ENCODE measurements at regions not wholly inside any gene's neighbourhood (a gene's known extent, or its start where the extent isn't known, plus 50 kb on each side); places are given as distances from the start of the nearest gene placed in this dataset.

DNA sequence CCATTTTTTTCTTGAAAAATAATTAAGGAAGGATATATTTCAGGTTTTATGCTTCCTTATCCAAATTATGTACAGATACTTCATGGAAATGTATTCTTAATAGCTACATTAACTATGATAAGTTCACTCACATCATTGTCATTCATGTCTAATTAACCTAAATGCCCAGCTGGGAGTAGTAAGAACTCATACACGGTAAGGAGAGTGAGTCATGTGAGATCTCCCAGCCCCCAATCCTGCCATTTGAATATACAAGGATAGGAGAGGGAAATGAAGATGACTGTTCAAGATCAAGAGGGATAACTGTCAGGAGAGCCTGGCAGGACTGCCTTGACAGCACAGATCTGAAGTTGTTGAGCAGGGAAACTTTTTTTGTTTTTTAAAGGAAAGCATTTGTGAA, 343.4 kb upstream of the USP15 start:
- H3K9me3 ChIP-seq (ENCODE audit: control insufficient read depth in 3 of 3, low read length in 3 of 3), result no peaks in the 10 kb centered on the region
- no peak overlapping the region for H3K4me3 ChIP-seq (ENCODE audit: low read length in 3 of 3)
- H3K27me3 ChIP-seq (ENCODE audit: control insufficient read depth in 3 of 3, insufficient read depth in 3 of 3, low read length in 3 of 3), result no peaks in the 10 kb centered on the region

DNA sequence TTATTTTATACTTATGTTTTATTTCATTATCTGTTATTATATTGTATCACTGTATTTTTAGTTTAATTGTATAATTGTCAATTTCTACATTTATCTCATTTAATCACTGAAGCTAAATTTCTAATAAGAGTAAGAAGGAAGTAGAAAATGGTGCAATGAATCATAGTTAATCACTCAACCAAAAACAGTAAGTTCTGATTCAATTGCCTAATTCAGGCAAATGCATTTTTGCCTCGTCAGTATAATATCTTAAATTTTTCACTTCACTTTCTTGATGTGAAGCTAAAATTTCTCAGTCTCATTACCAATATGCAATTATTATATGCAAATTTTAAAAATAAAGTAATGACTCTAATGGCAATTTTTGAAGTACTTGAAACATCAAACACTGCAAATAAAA, 340.5 kb upstream of the USP15 start:
- Histone ChIP-seq H3K9ac (ENCODE audit: low read depth in 1 of 3, low read length in 3 of 3) (no peak overlapping the region), H3K4me3 (ENCODE audit: low read length in 3 of 3) (no peak overlapping the region), H3K9me3 (ENCODE audit: control insufficient read depth in 3 of 3, low read length in 3 of 3) (no peaks in the 10 kb centered on the region), H3K36me3 (ENCODE audit: control insufficient read depth in 3 of 3, insufficient read depth in 3 of 3, low read length in 3 of 3) (no peaks in the 10 kb centered on the region), H3K4me1 (ENCODE audit: control insufficient read depth in 3 of 3, insufficient read depth in 3 of 3, low read length in 3 of 3) (no peaks in the 10 kb centered on the region), H3K27ac (ENCODE audit: low read depth, low read length) (no peak overlapping the region), H3K27me3 (ENCODE audit: control insufficient read depth in 3 of 3, insufficient read depth in 3 of 3, low read length in 3 of 3) (no peaks in the 10 kb centered on the region)

More for the DNA sequence above, 343.4 kb upstream of the USP15 start:
- no peaks in the 10 kb centered on the region for H3K36me3 ChIP-seq (ENCODE audit: control insufficient read depth in 3 of 3, insufficient read depth in 3 of 3, low read length in 3 of 3)
- H3K9ac ChIP-seq (ENCODE audit: low read depth in 1 of 3, low read length in 3 of 3), result no peak overlapping the region
- no peaks in the 10 kb centered on the region for H3K4me1 ChIP-seq (ENCODE audit: control insufficient read depth in 3 of 3, insufficient read depth in 3 of 3, low read length in 3 of 3)
- no peak overlapping the region for H3K27ac ChIP-seq (ENCODE audit: low read depth, low read length)

DNA sequence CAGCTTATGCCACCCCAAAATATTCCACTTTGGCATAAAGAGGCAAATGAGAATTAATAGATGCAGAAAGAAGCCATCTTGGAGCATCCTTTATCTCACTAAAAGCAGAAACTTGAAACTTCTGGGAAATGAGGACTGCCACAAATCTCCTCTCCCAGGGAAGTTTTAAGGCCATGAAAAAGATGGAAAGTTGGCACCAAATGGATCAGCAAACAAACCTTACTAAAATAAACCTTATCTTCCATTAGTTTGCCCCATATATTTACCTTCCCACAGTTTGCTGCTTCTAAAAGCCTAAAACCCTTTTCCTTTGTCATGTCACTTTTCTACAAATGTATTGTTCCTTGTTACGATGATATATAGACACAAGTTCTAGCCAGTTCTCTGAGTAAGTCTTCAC, 340.0 kb upstream of the USP15 start:
- Histone ChIP-seq H3K27me3 (ENCODE audit: control insufficient read depth in 3 of 3, insufficient read depth in 3 of 3, low read length in 3 of 3) (no peaks in the 10 kb centered on the region), H3K9me3 (ENCODE audit: control insufficient read depth in 3 of 3, low read length in 3 of 3) (no peaks in the 10 kb centered on the region), H3K4me1 (ENCODE audit: control insufficient read depth in 3 of 3, insufficient read depth in 3 of 3, low read length in 3 of 3) (no peaks in the 10 kb centered on the region), H3K9ac (ENCODE audit: low read depth in 1 of 3, low read length in 3 of 3) (no peak overlapping the region), H3K36me3 (ENCODE audit: control insufficient read depth in 3 of 3, insufficient read depth in 3 of 3, low read length in 3 of 3) (no peaks in the 10 kb centered on the region), H3K27ac (ENCODE audit: low read depth, low read length) (no peak overlapping the region), H3K4me3 (ENCODE audit: low read length in 3 of 3) (no peak overlapping the region)

DNA sequence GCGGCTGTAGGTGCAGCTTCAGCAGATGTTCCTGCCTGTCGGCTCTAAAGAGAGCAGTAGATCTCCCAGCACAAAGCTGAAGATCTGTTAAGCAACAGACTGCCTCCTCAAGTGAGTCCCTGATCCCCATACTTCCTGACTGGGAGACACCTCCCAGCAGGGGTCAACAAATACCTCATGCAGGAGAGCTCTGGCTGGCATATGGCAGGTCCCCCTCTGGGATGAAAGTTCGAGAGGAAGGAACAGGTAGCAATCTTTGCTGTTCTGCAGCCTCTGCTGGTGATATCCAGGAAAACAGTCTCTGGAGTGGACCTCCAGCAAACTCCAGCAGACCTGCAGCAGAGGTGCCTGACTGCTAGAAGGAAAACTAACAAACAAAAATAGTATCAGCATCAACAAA, 337.1 kb upstream of the USP15 start:
- Histone ChIP-seq H3K4me3 (ENCODE audit: low read length in 3 of 3) (no peak overlapping the region), H3K9me3 (ENCODE audit: control insufficient read depth in 3 of 3, low read length in 3 of 3) (no peaks in the 10 kb centered on the region), H3K9ac (ENCODE audit: low read depth in 1 of 3, low read length in 3 of 3) (no peak overlapping the region), H3K27ac (ENCODE audit: low read depth, low read length) (no peak overlapping the region), H3K36me3 (ENCODE audit: control insufficient read depth in 3 of 3, insufficient read depth in 3 of 3, low read length in 3 of 3) (no peaks in the 10 kb centered on the region), H3K27me3 (ENCODE audit: control insufficient read depth in 3 of 3, insufficient read depth in 3 of 3, low read length in 3 of 3) (no peaks in the 10 kb centered on the region), H3K4me1 (ENCODE audit: control insufficient read depth in 3 of 3, insufficient read depth in 3 of 3, low read length in 3 of 3) (no peaks in the 10 kb centered on the region)

DNA sequence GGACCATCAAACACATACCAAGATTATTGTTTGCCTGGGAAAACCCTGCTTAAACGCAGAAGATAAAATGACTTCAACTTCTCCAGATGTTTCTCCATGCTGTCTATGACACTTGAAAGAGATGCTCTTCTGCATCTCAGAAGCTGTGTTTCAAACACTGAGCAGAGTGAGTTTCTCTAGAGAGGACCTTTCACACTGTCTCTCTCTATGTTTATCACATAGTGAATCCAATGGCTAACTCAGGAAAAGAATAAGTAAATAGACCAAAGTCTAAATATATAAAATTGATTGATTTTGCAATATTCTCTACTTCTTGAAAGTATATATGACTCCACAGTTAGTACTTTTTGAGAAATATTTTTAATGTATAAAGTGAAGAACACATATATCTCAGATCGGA, 325.6 kb upstream of the USP15 start:
- H3K27me3 ChIP-seq (ENCODE audit: control insufficient read depth in 3 of 3, insufficient read depth in 3 of 3, low read length in 3 of 3), result no peaks in the 10 kb centered on the region
- no peak overlapping the region for H3K4me3 ChIP-seq (ENCODE audit: low read length in 3 of 3)
- H3K27ac ChIP-seq (ENCODE audit: low read depth, low read length), result no peak overlapping the region
- no peaks in the 10 kb centered on the region for H3K9me3 ChIP-seq (ENCODE audit: control insufficient read depth in 3 of 3, low read length in 3 of 3)
- no peaks in the 10 kb centered on the region for H3K4me1 ChIP-seq (ENCODE audit: control insufficient read depth in 3 of 3, insufficient read depth in 3 of 3, low read length in 3 of 3)
- H3K9ac ChIP-seq (ENCODE audit: low read depth in 1 of 3, low read length in 3 of 3), result no peak overlapping the region
- no peaks in the 10 kb centered on the region for H3K36me3 ChIP-seq (ENCODE audit: control insufficient read depth in 3 of 3, insufficient read depth in 3 of 3, low read length in 3 of 3)

DNA sequence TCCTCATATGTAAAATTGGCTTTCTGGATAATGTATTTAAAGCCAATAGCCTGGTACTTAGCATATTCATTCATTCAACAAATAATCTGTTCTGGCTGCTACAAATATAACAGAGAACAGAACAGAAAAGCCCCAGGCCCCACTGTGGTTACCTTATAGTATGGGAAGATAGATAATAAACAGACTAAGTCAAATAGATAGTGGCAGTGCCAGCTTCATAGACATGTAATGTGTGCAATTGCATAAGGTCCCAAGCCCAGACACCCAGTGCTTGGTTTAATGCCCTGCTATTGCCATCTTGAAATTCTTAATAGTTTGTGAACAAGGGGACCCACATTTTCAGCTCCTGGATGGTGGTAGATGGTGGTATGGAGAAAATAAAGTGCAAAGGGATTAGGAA, 320.2 kb upstream of the USP15 start:
- H3K4me3 ChIP-seq (ENCODE audit: low read length in 3 of 3), result no peak overlapping the region
- H3K9me3 ChIP-seq (ENCODE audit: control insufficient read depth in 3 of 3, low read length in 3 of 3), result no peaks in the 10 kb centered on the region
- no peaks in the 10 kb centered on the region for H3K4me1 ChIP-seq (ENCODE audit: control insufficient read depth in 3 of 3, insufficient read depth in 3 of 3, low read length in 3 of 3)
- no peaks in the 10 kb centered on the region for H3K27me3 ChIP-seq (ENCODE audit: control insufficient read depth in 3 of 3, insufficient read depth in 3 of 3, low read length in 3 of 3)
- no peak overlapping the region for H3K27ac ChIP-seq (ENCODE audit: low read depth, low read length)
- H3K9ac ChIP-seq (ENCODE audit: low read depth in 1 of 3, low read length in 3 of 3), result no peak overlapping the region
- H3K36me3 ChIP-seq (ENCODE audit: control insufficient read depth in 3 of 3, insufficient read depth in 3 of 3, low read length in 3 of 3), result no peaks in the 10 kb centered on the region

DNA sequence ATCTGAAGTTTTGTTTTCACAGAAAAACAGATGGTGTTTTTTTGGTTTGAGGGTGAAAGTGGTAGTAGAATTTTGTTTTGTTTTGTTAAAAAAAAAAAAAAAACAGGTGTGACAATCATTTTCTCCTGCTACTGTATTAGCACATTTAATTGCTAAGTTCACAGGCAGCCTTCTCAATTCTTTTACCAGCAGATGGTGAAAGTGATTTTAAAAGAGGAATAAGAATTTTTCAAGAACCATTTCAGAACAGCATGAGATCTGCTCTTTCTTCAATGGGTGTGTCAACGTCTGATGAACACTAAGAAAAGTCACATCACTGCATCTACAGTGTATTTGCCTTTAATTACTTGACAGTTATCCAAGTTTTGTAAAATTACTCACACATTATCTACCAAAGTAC, 303.7 kb upstream of the USP15 start:
- H3K27me3 ChIP-seq (ENCODE audit: control insufficient read depth in 3 of 3, insufficient read depth in 3 of 3, low read length in 3 of 3), result no peaks in the 10 kb centered on the region
- no peak overlapping the region for H3K9ac ChIP-seq (ENCODE audit: low read depth in 1 of 3, low read length in 3 of 3)
- no peaks in the 10 kb centered on the region for H3K36me3 ChIP-seq (ENCODE audit: control insufficient read depth in 3 of 3, insufficient read depth in 3 of 3, low read length in 3 of 3)
- no peak overlapping the region for H3K4me3 ChIP-seq (ENCODE audit: low read length in 3 of 3)
- H3K27ac ChIP-seq (ENCODE audit: low read depth, low read length), result no peak overlapping the region
- no peaks in the 10 kb centered on the region for H3K9me3 ChIP-seq (ENCODE audit: control insufficient read depth in 3 of 3, low read length in 3 of 3)
- no peaks in the 10 kb centered on the region for H3K4me1 ChIP-seq (ENCODE audit: control insufficient read depth in 3 of 3, insufficient read depth in 3 of 3, low read length in 3 of 3)

DNA sequence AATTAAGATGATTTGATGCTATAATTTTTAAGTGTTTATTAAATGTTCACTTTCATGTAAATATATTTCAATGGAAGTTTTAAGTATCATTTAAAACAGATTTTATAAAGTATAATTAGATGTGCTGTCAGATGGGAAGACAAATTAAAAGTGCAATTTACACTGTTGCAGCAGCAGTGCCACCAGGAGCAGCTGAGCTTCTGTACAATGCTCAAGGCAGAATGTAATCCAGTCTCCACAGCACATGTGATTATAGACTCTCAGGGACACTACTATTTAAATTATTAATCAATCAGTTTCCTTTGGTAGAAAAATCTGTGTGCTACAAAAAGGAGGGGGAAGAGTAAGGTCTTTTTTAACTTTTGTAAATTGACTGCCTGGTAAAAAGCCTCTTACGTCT, 285.7 kb upstream of the USP15 start:
- Histone ChIP-seq H3K27ac (ENCODE audit: low read depth, low read length) (no peak overlapping the region), H3K9ac (ENCODE audit: low read depth in 1 of 3, low read length in 3 of 3) (no peak overlapping the region), H3K36me3 (ENCODE audit: control insufficient read depth in 3 of 3, insufficient read depth in 3 of 3, low read length in 3 of 3) (no peaks in the 10 kb centered on the region), H3K9me3 (ENCODE audit: control insufficient read depth in 3 of 3, low read length in 3 of 3) (no peaks in the 10 kb centered on the region), H3K27me3 (ENCODE audit: control insufficient read depth in 3 of 3, insufficient read depth in 3 of 3, low read length in 3 of 3) (no peaks in the 10 kb centered on the region), H3K4me3 (ENCODE audit: low read length in 3 of 3) (no peak overlapping the region), H3K4me1 (ENCODE audit: control insufficient read depth in 3 of 3, insufficient read depth in 3 of 3, low read length in 3 of 3) (no peaks in the 10 kb centered on the region)

DNA sequence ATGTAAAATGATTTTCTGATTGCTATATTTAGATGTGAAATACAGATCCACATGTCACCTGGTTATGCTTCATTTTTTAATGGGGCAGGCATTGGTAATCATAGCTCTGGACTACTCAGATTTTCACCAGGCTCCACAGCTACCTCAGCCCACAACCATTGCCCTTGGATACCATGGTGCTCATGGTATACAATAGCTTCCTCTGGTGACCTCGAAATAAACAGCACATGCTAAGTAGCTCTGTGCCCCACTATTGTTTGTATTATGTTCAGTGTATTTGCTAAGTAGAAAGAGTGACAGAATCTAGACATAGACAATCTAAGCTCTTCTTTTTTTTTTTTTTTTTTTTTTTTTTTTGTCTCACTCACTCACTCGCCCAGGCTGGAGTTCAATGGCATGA, 274.4 kb upstream of the USP15 start:
- Histone ChIP-seq H3K4me1 (ENCODE audit: control insufficient read depth in 3 of 3, insufficient read depth in 3 of 3, low read length in 3 of 3) (no peaks in the 10 kb centered on the region), H3K27me3 (ENCODE audit: control insufficient read depth in 3 of 3, insufficient read depth in 3 of 3, low read length in 3 of 3) (no peaks in the 10 kb centered on the region), H3K9ac (ENCODE audit: low read depth in 1 of 3, low read length in 3 of 3) (no peak overlapping the region), H3K4me3 (ENCODE audit: low read length in 3 of 3) (no peak overlapping the region), H3K36me3 (ENCODE audit: control insufficient read depth in 3 of 3, insufficient read depth in 3 of 3, low read length in 3 of 3) (no peaks in the 10 kb centered on the region), H3K9me3 (ENCODE audit: control insufficient read depth in 3 of 3, low read length in 3 of 3) (no peaks in the 10 kb centered on the region), H3K27ac (ENCODE audit: low read depth, low read length) (no peak overlapping the region)

DNA sequence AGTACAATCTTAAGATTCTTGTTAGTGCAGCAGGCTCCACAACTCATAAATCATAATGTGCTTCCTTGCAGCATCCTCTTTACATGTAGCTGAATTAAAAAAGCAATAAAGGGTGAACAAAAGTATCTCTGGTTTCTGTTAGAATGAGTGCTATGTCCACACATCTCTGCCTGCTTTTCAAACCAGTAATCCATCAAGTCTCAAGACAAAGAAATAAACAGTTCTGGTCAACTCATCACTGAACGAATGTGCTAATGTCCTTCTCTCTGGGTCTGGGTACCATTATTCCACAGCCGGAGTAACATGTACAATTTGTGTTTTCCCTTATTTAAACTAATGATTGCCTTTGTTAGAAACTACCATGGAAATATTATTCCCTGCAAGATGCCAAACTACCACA, 273.0 kb upstream of the USP15 start:
- H3K36me3 ChIP-seq (ENCODE audit: control insufficient read depth in 3 of 3, insufficient read depth in 3 of 3, low read length in 3 of 3), result no peaks in the 10 kb centered on the region
- no peaks in the 10 kb centered on the region for H3K27me3 ChIP-seq (ENCODE audit: control insufficient read depth in 3 of 3, insufficient read depth in 3 of 3, low read length in 3 of 3)
- no peaks in the 10 kb centered on the region for H3K4me1 ChIP-seq (ENCODE audit: control insufficient read depth in 3 of 3, insufficient read depth in 3 of 3, low read length in 3 of 3)
- H3K9ac ChIP-seq (ENCODE audit: low read depth in 1 of 3, low read length in 3 of 3), result no peak overlapping the region
- H3K4me3 ChIP-seq (ENCODE audit: low read length in 3 of 3), result no peak overlapping the region
- H3K27ac ChIP-seq (ENCODE audit: low read depth, low read length), result no peak overlapping the region
- H3K9me3 ChIP-seq (ENCODE audit: control insufficient read depth in 3 of 3, low read length in 3 of 3), result no peaks in the 10 kb centered on the region

DNA sequence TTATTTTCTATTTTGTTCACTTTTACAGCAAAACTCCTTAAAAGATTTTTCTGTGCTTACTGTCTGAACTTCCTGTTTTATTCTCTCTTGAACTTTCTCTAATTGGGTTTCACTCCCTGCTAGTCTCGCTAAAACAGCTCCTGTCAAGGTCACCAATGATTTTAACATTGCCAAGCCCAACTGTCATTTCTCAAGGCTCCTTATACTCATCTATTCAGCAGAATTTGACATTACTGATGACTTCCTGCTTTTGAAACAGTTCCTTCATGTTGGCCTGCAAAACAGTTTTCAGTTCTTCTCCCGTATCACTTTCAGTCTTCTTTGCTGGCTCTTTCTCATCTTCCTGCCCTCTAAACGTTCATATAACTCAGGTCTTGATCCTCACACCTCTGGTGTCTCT, 268.5 kb upstream of the USP15 start:
- Histone ChIP-seq H3K4me3 (ENCODE audit: low read length in 3 of 3) (no peak overlapping the region), H3K9me3 (ENCODE audit: control insufficient read depth in 3 of 3, low read length in 3 of 3) (no peaks in the 10 kb centered on the region), H3K27ac (ENCODE audit: low read depth, low read length) (no peak overlapping the region)

More for the DNA sequence above, 268.5 kb upstream of the USP15 start:
- Histone ChIP-seq H3K9ac (ENCODE audit: low read depth in 1 of 3, low read length in 3 of 3) (no peak overlapping the region), H3K27me3 (ENCODE audit: control insufficient read depth in 3 of 3, insufficient read depth in 3 of 3, low read length in 3 of 3) (no peaks in the 10 kb centered on the region), H3K4me1 (ENCODE audit: control insufficient read depth in 3 of 3, insufficient read depth in 3 of 3, low read length in 3 of 3) (no peaks in the 10 kb centered on the region), H3K36me3 (ENCODE audit: control insufficient read depth in 3 of 3, insufficient read depth in 3 of 3, low read length in 3 of 3) (no peaks in the 10 kb centered on the region)

All from skeletal muscle tissue (tissue), 3 donors.